Upper lobe of right lung (tissue), 1 donor: ENCODE measurements at regions not wholly inside any gene's neighbourhood (a gene's known extent, or its start where the extent isn't known, plus 50 kb on each side); places are given as distances from the start of the nearest gene placed in this dataset.

Experiments used
- ATAC-seq: fragments of 200-7000 bp; cut with Tn5 transposase; one replicate; pipeline ENCODE4 v1.9.1; 2020; ENCODE audit warnings: mild to moderate bottlenecking, moderate library complexity
- DNase-seq: peaks from one replicate; pipeline ENCODE4 v3.0.0-alpha.2; 2020
- H3K27ac ChIP-seq: fragments of 200-600 bp; one replicate; pipeline ENCODE4 v1.8.0; 2022
- H3K27me3 ChIP-seq: fragments of 200-600 bp; one replicate; pipeline ENCODE4 v1.8.0; 2022; ENCODE audit warnings: mild to moderate bottlenecking
- H3K36me3 ChIP-seq: fragments of 200-600 bp; one replicate; pipeline ENCODE4 v1.8.0; 2022
- H3K4me1 ChIP-seq: fragments of 200-600 bp; one replicate; pipeline ENCODE4 v1.8.0; 2022
- H3K4me3 ChIP-seq: fragments of 200-600 bp; one replicate; pipeline ENCODE4 v1.8.0; 2022; ENCODE audit warnings: mild to moderate bottlenecking
- H3K9me3 ChIP-seq: fragments of 200-600 bp; one replicate; pipeline ENCODE4 v1.8.0; 2022
- intact Hi-C: fragments of 100-400 bp; cut with DNase I; formaldehyde crosslinking; loops from one replicate; pipeline ENCODE4 v1.11.0; 2022
- TF ChIP-seq, protein P1 (sequence below): fragments of 200-600 bp; IDR thresholded peaks from one replicate; pipeline ENCODE4 v1.8.0; 2022; ENCODE audit warnings: antibody characterized with exemption
- donor health status: DM: no; HTN: yes; CAD: no; lungs with severe emphysema.

DNA sequence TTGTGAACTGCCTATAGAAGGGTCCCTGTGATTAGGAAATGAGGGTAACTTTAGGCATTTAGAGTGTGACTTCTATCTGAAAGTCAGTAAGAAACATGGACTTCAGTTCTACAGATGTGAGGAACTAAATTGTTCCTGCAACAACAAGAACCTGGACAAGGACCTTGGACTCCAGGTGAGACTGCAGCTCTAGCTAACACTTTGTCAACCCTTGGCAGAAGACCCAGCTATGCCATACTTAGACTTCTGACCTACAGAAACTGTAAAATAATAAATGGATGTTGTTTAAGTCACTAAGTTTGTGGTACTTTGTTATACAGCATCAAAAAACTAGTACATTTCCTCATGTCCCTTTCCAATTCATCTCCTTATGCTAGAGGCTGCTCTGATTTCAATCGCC is 580.8 kb downstream of the IQCM start:
- ATAC-seq (no peak), DNase-seq (no peak)
- H3K27ac ChIP-seq = no peak overlapping the region
- H3K4me3 ChIP-seq = no peak overlapping the region
- intact Hi-C loops = no loop called here
- H3K9me3 ChIP-seq = no peaks in the 10 kb centered on the region
- no peaks in the 10 kb centered on the region for H3K4me1 ChIP-seq
- TF ChIP-seq, protein P1, sequence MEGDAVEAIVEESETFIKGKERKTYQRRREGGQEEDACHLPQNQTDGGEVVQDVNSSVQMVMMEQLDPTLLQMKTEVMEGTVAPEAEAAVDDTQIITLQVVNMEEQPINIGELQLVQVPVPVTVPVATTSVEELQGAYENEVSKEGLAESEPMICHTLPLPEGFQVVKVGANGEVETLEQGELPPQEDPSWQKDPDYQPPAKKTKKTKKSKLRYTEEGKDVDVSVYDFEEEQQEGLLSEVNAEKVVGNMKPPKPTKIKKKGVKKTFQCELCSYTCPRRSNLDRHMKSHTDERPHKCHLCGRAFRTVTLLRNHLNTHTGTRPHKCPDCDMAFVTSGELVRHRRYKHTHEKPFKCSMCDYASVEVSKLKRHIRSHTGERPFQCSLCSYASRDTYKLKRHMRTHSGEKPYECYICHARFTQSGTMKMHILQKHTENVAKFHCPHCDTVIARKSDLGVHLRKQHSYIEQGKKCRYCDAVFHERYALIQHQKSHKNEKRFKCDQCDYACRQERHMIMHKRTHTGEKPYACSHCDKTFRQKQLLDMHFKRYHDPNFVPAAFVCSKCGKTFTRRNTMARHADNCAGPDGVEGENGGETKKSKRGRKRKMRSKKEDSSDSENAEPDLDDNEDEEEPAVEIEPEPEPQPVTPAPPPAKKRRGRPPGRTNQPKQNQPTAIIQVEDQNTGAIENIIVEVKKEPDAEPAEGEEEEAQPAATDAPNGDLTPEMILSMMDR = no peak
- no peaks in the 10 kb centered on the region for H3K36me3 ChIP-seq
- no peaks in the 10 kb centered on the region for H3K27me3 ChIP-seq

DNA sequence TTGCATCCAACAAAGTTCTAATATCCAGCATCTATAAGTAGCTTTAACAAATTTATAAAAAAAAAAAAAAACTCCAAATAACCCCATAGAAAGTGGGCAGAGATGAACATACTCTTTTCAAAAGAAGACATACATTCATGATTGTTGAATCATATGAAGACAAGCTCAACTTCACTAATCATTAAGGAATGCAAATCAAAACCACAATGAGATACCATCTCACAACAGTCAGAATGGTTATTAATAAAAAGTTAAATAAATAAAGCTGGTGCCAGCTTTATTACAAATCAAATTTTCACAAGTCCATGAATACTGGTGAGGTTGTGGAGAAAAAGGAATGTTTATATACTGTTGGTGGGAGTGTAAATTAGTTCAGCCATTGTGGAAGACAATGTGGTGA is 592.0 kb downstream of the IQCM start:
- peaks cover 4% of the 10 kb centered on the region for H3K9me3 ChIP-seq
- ATAC-seq (no peak), DNase-seq (no peak)
- H3K27ac ChIP-seq = no peak overlapping the region
- TF ChIP-seq, protein P1 = no peak
- H3K27me3 ChIP-seq = no peaks in the 10 kb centered on the region
- no peaks in the 10 kb centered on the region for H3K4me1 ChIP-seq
- H3K36me3 ChIP-seq = no peaks in the 10 kb centered on the region
- intact Hi-C loops = no loop called here
- H3K4me3 ChIP-seq = no peak overlapping the region

GRCh38 chr4:149218672-149219071 is 597.0 kb downstream of the IQCM start:
- no peaks in the 10 kb centered on the region for H3K27me3 ChIP-seq
- no peaks in the 10 kb centered on the region for H3K36me3 ChIP-seq
- no peaks in the 10 kb centered on the region for H3K4me1 ChIP-seq
- DNase-seq (no peak), ATAC-seq (peak; percentile 12)
- no peak overlapping the region for H3K4me3 ChIP-seq
- peaks cover 4% of the 10 kb centered on the region for H3K9me3 ChIP-seq
- no peak overlapping the region for H3K27ac ChIP-seq
- TF ChIP-seq, protein P1 = no peak
- intact Hi-C loops = no loop called here

DNA sequence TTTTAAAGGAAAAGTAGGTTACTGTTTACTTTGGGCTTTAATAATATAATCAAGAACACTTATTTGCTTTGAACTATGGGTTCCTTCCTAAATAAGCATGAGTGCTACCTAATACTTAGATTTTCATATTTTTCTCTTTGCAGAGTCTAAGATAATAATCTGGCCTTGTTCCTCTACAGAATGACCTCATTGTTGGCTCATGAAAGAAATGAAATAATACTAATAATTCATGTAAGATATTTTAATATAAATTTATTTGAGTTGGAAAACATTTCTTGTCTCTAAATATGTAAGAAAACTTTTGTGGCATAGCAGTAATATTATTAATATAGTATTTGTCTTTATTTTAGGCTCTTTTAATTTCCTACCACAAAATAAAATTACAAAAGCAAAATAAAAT is 601.3 kb downstream of the IQCM start:
- ATAC-seq (no peak), DNase-seq (no peak)
- Histone ChIP-seq H3K36me3 (no peaks in the 10 kb centered on the region), H3K27me3 (no peaks in the 10 kb centered on the region), H3K9me3 (no peaks in the 10 kb centered on the region), H3K4me1 (no peaks in the 10 kb centered on the region), H3K27ac (no peak overlapping the region), H3K4me3 (no peak overlapping the region)
- intact Hi-C loops = no loop called here
- TF ChIP-seq, protein P1 = no peak

DNA sequence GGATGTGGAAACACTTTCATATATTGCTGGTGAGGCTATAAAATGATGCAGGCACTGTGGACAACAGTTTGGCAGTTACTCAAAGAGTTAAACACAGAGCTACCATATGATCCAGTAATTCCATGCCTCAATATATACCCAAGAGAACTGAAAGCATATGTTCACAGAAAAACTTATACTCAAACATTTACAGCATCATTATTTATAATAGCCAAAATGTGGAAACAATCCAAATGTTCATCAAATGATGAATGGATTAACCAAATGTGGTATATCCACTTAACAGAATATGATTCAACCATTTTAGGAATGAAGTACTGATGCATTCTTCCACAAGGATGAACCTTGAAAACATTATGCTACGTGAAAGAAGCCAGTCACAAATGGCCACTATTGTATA is 603.8 kb downstream of the IQCM start:
- TF ChIP-seq, protein P1 = no peak
- Histone ChIP-seq H3K27ac (no peak overlapping the region), H3K36me3 (no peaks in the 10 kb centered on the region), H3K27me3 (no peaks in the 10 kb centered on the region), H3K9me3 (no peaks in the 10 kb centered on the region), H3K4me1 (no peaks in the 10 kb centered on the region), H3K4me3 (no peak overlapping the region)
- ATAC-seq (no peak), DNase-seq (no peak)
- intact Hi-C loops = no loop called here

- TF ChIP-seq, protein P1 = no peak
- intact Hi-C loops = no loop called here
- no peaks in the 10 kb centered on the region for H3K9me3 ChIP-seq
- H3K4me3 ChIP-seq = no peak overlapping the region
- DNase-seq (no peak), ATAC-seq (no peak)
- no peaks in the 10 kb centered on the region for H3K4me1 ChIP-seq
- H3K27ac ChIP-seq = no peak overlapping the region
- H3K27me3 ChIP-seq = no peaks in the 10 kb centered on the region
- no peaks in the 10 kb centered on the region for H3K36me3 ChIP-seq
Measured at GRCh38 chr4:149203256-149204001, 612.2 kb downstream of the IQCM start.
